ENCODE measurements at regions not wholly inside any gene's neighbourhood (a gene's known extent, or its start where the extent isn't known, plus 50 kb on each side); places are given as distances from the start of the nearest gene placed in this dataset.

GRCh38 chr12:74892057-74892633, 317.5 kb downstream of the KCNC2 start:
- Histone ChIP-seq H2AFZ (ENCODE audit: low read depth, low read length, severe bottlenecking) (no peak overlapping the region), H3K4me3 (ENCODE audit: insufficient read depth, low read length, poor library complexity, severe bottlenecking) (no peak overlapping the region), H3F3A (ENCODE audit: insufficient read depth) (no peaks in the 10 kb centered on the region), H3K9me2 (replicated peaks; ENCODE audit: insufficient read depth, low read length) (no peaks in the 10 kb centered on the region), H3K4me2 (ENCODE audit: low read depth, low read length, poor library complexity, severe bottlenecking) (no peak overlapping the region), H4K20me1 (ENCODE audit: low read depth, low read length) (no peaks in the 10 kb centered on the region), H3K9ac (ENCODE audit: low read length) (no peak overlapping the region), H3K79me2 (ENCODE audit: insufficient read depth, low read length) (no peaks in the 10 kb centered on the region), H3K9me3 (ENCODE audit: insufficient read depth, low read length) (no peaks in the 10 kb centered on the region), H3K27ac (ENCODE audit: low read depth, low read length) (no peak overlapping the region), H3K36me3 (ENCODE audit: low read length) (no peaks in the 10 kb centered on the region), H3K27me3 (ENCODE audit: low read length) (no peaks in the 10 kb centered on the region)
- TF ChIP-seq CTCF (IDR thresholded peaks at IDR 0.05; ENCODE audit: insufficient read depth, low read length, poor library complexity, severe bottlenecking) (no peak), EZH2phosphoT487 (conservative IDR thresholded peaks at IDR 0.05; ENCODE audit: low read length) (no peak)

GRCh38 chr12:74896186-74896585, 313.5 kb downstream of the KCNC2 start:
- Histone ChIP-seq H3K4me3 (ENCODE audit: insufficient read depth, low read length, poor library complexity, severe bottlenecking) (no peak overlapping the region), H3K4me2 (ENCODE audit: low read depth, low read length, poor library complexity, severe bottlenecking) (no peak overlapping the region), H4K20me1 (ENCODE audit: low read depth, low read length) (no peaks in the 10 kb centered on the region), H3K9me2 (replicated peaks; ENCODE audit: insufficient read depth, low read length) (no peaks in the 10 kb centered on the region), H3K27me3 (ENCODE audit: low read length) (no peaks in the 10 kb centered on the region), H3F3A (ENCODE audit: insufficient read depth) (no peaks in the 10 kb centered on the region), H3K36me3 (ENCODE audit: low read length) (no peaks in the 10 kb centered on the region), H3K9ac (ENCODE audit: low read length) (no peak overlapping the region), H3K27ac (ENCODE audit: low read depth, low read length) (no peak overlapping the region), H3K79me2 (ENCODE audit: insufficient read depth, low read length) (no peaks in the 10 kb centered on the region), H3K9me3 (ENCODE audit: insufficient read depth, low read length) (no peaks in the 10 kb centered on the region), H2AFZ (ENCODE audit: low read depth, low read length, severe bottlenecking) (no peak overlapping the region)
- TF ChIP-seq EZH2phosphoT487 (conservative IDR thresholded peaks at IDR 0.05; ENCODE audit: low read length) (no peak), CTCF (IDR thresholded peaks at IDR 0.05; ENCODE audit: insufficient read depth, low read length, poor library complexity, severe bottlenecking) (no peak)

- TF ChIP-seq EZH2phosphoT487 (conservative IDR thresholded peaks at IDR 0.05; ENCODE audit: low read length) (no peak), CTCF (IDR thresholded peaks at IDR 0.05; ENCODE audit: insufficient read depth, low read length, poor library complexity, severe bottlenecking) (no peak)
- H2AFZ ChIP-seq (ENCODE audit: low read depth, low read length, severe bottlenecking), result no peak overlapping the region
- H4K20me1 ChIP-seq (ENCODE audit: low read depth, low read length), result no peaks in the 10 kb centered on the region
- H3K9me2 ChIP-seq (replicated peaks; ENCODE audit: insufficient read depth, low read length), result no peaks in the 10 kb centered on the region
- H3K9me3 ChIP-seq (ENCODE audit: insufficient read depth, low read length), result no peaks in the 10 kb centered on the region
- H3F3A ChIP-seq (ENCODE audit: insufficient read depth), result no peaks in the 10 kb centered on the region
- H3K79me2 ChIP-seq (ENCODE audit: insufficient read depth, low read length), result no peaks in the 10 kb centered on the region
- H3K4me3 ChIP-seq (ENCODE audit: insufficient read depth, low read length, poor library complexity, severe bottlenecking), result no peak overlapping the region
- no peak overlapping the region for H3K4me2 ChIP-seq (ENCODE audit: low read depth, low read length, poor library complexity, severe bottlenecking)
- no peak overlapping the region for H3K9ac ChIP-seq (ENCODE audit: low read length)
- H3K36me3 ChIP-seq (ENCODE audit: low read length), result no peaks in the 10 kb centered on the region
- H3K27me3 ChIP-seq (ENCODE audit: low read length), result no peaks in the 10 kb centered on the region
- H3K27ac ChIP-seq (ENCODE audit: low read depth, low read length), result no peak overlapping the region
Observed at GRCh38 chr12:74897425-74898211, 312.0 kb downstream of the KCNC2 start.
